Islet of Langerhans (tissue), 1 donor: ENCODE measurements at regions not wholly inside any gene's neighbourhood (a gene's known extent, or its start where the extent isn't known, plus 50 kb on each side); places are given as distances from the start of the nearest gene placed in this dataset.
"Not testable (repeated sequence)": the region's sequence is repeated elsewhere in the genome, so short reads cannot be mapped to it uniquely, and the experiment has no call there.

Source experiments
- FAIRE-seq: peaks from one replicate; lab custom pipeline; 2011; peaks lifted over from hg19 to GRCh38; lab: Jason Lieb, UNC

- FAIRE-seq, result no peak
Observed at GRCh38 chr10:111267673-111268072, 190.8 kb downstream of the ADRA2A start.

- FAIRE-seq, result no peak
Observed at GRCh38 chr10:111273235-111273634, 196.4 kb downstream of the ADRA2A start.

- FAIRE-seq, result no peak
Observed at GRCh38 chr10:111273635-111274034, 196.8 kb downstream of the ADRA2A start.

GRCh38 chr10:111275091-111275490 lies 198.3 kb downstream of the ADRA2A start:
- no peak for FAIRE-seq

GRCh38 chr10:111277661-111278060 lies 200.8 kb downstream of the ADRA2A start:
- no peak for FAIRE-seq

GRCh38 chr10:111278266-111278665 lies 201.4 kb downstream of the ADRA2A start:
- no peak for FAIRE-seq

GRCh38 chr10:111281516-111281915 lies 204.7 kb downstream of the ADRA2A start:
- FAIRE-seq, result no peak

- no peak for FAIRE-seq
Observed at GRCh38 chr10:111289461-111289860, 212.6 kb downstream of the ADRA2A start.

GRCh38 chr10:111290649-111291048 lies 213.8 kb downstream of the ADRA2A start:
- no peak for FAIRE-seq

- FAIRE-seq, result no peak
Observed at GRCh38 chr10:111295788-111296187, 219.0 kb downstream of the ADRA2A start.

- FAIRE-seq, result no peak
Observed at GRCh38 chr10:111297351-111297848, 220.6 kb downstream of the ADRA2A start.

- no peak for FAIRE-seq
Observed at GRCh38 chr10:111298031-111298430, 221.2 kb downstream of the ADRA2A start.

- FAIRE-seq, result no peak
Observed at GRCh38 chr10:111299037-111299436, 222.2 kb downstream of the ADRA2A start.

GRCh38 chr10:111303887-111304286 lies 227.1 kb downstream of the ADRA2A start:
- no peak for FAIRE-seq

- peak; percentile 68 for FAIRE-seq
Observed at GRCh38 chr10:111316722-111317212, 239.9 kb downstream of the ADRA2A start.

GRCh38 chr10:111319866-111320265 lies 243.0 kb downstream of the ADRA2A start:
- no peak for FAIRE-seq

- FAIRE-seq, result no peak
Observed at GRCh38 chr10:111323389-111323966, 246.6 kb downstream of the ADRA2A start.

- FAIRE-seq, result not testable (repeated sequence)
Observed at GRCh38 chr10:111332174-111332573, 255.3 kb downstream of the ADRA2A start.

- FAIRE-seq, result no peak
Observed at GRCh38 chr10:111335826-111336225, 259.0 kb downstream of the ADRA2A start.

GRCh38 chr10:111338035-111338434 lies 261.2 kb downstream of the ADRA2A start:
- FAIRE-seq, result peak; percentile 91

GRCh38 chr10:111338805-111339204 lies 262.0 kb downstream of the ADRA2A start:
- FAIRE-seq, result peak; percentile 88

- peak; percentile 90 for FAIRE-seq
Observed at GRCh38 chr10:111344804-111345203, 268.0 kb downstream of the ADRA2A start.

- peak; percentile 89 for FAIRE-seq
Observed at GRCh38 chr10:111347386-111348013, 270.7 kb downstream of the ADRA2A start.

GRCh38 chr10:111348076-111348475 lies 271.2 kb downstream of the ADRA2A start:
- no peak for FAIRE-seq
